ENCODE measurements at regions not wholly inside any gene's neighbourhood (a gene's known extent, or its start where the extent isn't known, plus 50 kb on each side); places are given as distances from the start of the nearest gene placed in this dataset.

GRCh38 chr6:49145280-49145679 lies 317.8 kb downstream of the MMUT start:
- Histone ChIP-seq H3K27me3 (ENCODE audit: control insufficient read depth, insufficient read depth, low read length) (no peaks in the 10 kb centered on the region), H3K9me3 (ENCODE audit: control insufficient read depth, insufficient read depth, low read length) (peaks cover 5% of the 10 kb centered on the region), H3K27ac (ENCODE audit: low read length) (no peak overlapping the region), H3K36me3 (ENCODE audit: control insufficient read depth, insufficient read depth, low read length) (no peaks in the 10 kb centered on the region), H3K4me1 (ENCODE audit: control insufficient read depth, insufficient read depth, low read length) (no peaks in the 10 kb centered on the region), H3K4me3 (ENCODE audit: low read length) (no peak overlapping the region)
- DNase-seq (no peak), ATAC-seq (no peak)
- no peaks in the 10 kb centered on the region for H3K27me3 Mint-ChIP-seq (ENCODE audit: low read depth in 2 of 2)
- no peak for TF ChIP-seq CTCF (IDR thresholded peaks at IDR 0.05)
- H3K4me3 Mint-ChIP-seq, result no peak overlapping the region
- intact Hi-C loops (cut with micrococcal nuclease), result no loop called here
- H3K36me3 Mint-ChIP-seq, result peaks cover 14% of the 10 kb centered on the region
- peaks cover 27 to 37% of the 10 kb centered on the region in 2 donors for H3K9me3 Mint-ChIP-seq
- no peaks in the 10 kb centered on the region for H3K4me1 Mint-ChIP-seq
- no peak overlapping the region for H3K27ac Mint-ChIP-seq

- no peak for ATAC-seq
- H3K27ac Mint-ChIP-seq, result no peak overlapping the region
- no peaks in the 10 kb centered on the region for H3K27me3 ChIP-seq (ENCODE audit: control insufficient read depth, insufficient read depth, low read length)
- peaks cover 14 to 21% of the 10 kb centered on the region in 2 donors for H3K9me3 Mint-ChIP-seq
- TF ChIP-seq CTCF (IDR thresholded peaks at IDR 0.05), result no peak
- 50% methylated on average over 6 of the region's 7 CpGs for WGBS (ENCODE audit: insufficient coverage)
- no peaks in the 10 kb centered on the region for H3K27me3 Mint-ChIP-seq (ENCODE audit: low read depth in 2 of 2)
- H3K4me3 Mint-ChIP-seq, result no peak overlapping the region
- intact Hi-C loops (cut with micrococcal nuclease), result no loop called here
- no peaks in the 10 kb centered on the region for H3K36me3 Mint-ChIP-seq
- H3K4me1 Mint-ChIP-seq, result no peaks in the 10 kb centered on the region
- DNase-seq, result no peak
- no peak overlapping the region for H3K4me3 ChIP-seq (ENCODE audit: low read length)
- no peaks in the 10 kb centered on the region for H3K4me1 ChIP-seq (ENCODE audit: control insufficient read depth, insufficient read depth, low read length)
- peaks cover 2% of the 10 kb centered on the region for H3K9me3 ChIP-seq (ENCODE audit: control insufficient read depth, insufficient read depth, low read length)
- H3K27ac ChIP-seq (ENCODE audit: low read length), result no peak overlapping the region
- no peaks in the 10 kb centered on the region for H3K36me3 ChIP-seq (ENCODE audit: control insufficient read depth, insufficient read depth, low read length)
Measured at GRCh38 chr6:49142421-49143151, 320.5 kb downstream of the MMUT start.

- Histone ChIP-seq H3K27ac (ENCODE audit: low read length) (no peak overlapping the region), H3K9me3 (ENCODE audit: control insufficient read depth, insufficient read depth, low read length) (peaks cover 6% of the 10 kb centered on the region), H3K36me3 (ENCODE audit: control insufficient read depth, insufficient read depth, low read length) (no peaks in the 10 kb centered on the region), H3K27me3 (ENCODE audit: control insufficient read depth, insufficient read depth, low read length) (no peaks in the 10 kb centered on the region), H3K4me1 (ENCODE audit: control insufficient read depth, insufficient read depth, low read length) (no peaks in the 10 kb centered on the region), H3K4me3 (ENCODE audit: low read length) (no peak overlapping the region)
- 92% methylated on average over 3 of the region's 3 CpGs for WGBS (ENCODE audit: insufficient coverage)
- no peak overlapping the region for H3K27ac Mint-ChIP-seq
- no peaks in the 10 kb centered on the region for H3K4me1 Mint-ChIP-seq
- intact Hi-C loops (cut with micrococcal nuclease), result no loop called here
- ATAC-seq, result no peak
- H3K36me3 Mint-ChIP-seq, result peaks cover 7% of the 10 kb centered on the region
- no peak for TF ChIP-seq CTCF (IDR thresholded peaks at IDR 0.05)
- H3K9me3 Mint-ChIP-seq, result peaks cover 16 to 23% of the 10 kb centered on the region in 2 donors
- H3K4me3 Mint-ChIP-seq, result no peak overlapping the region
- no peak for DNase-seq
- no peaks in the 10 kb centered on the region for H3K27me3 Mint-ChIP-seq (ENCODE audit: low read depth in 2 of 2)
Measured at GRCh38 chr6:49121970-49122369, 341.1 kb downstream of the MMUT start.

GRCh38 chr6:49118478-49118877 lies 344.6 kb downstream of the MMUT start:
- Mint-ChIP-seq H3K4me3 (no peak overlapping the region), H3K9me3 (peaks cover 13 to 16% of the 10 kb centered on the region in 2 donors), H3K27me3 (ENCODE audit: low read depth in 2 of 2) (no peaks in the 10 kb centered on the region), H3K27ac (no peak overlapping the region), H3K36me3 (no peaks in the 10 kb centered on the region), H3K4me1 (no peaks in the 10 kb centered on the region)
- ATAC-seq (no peak), DNase-seq (no peak)
- Histone ChIP-seq H3K36me3 (ENCODE audit: control insufficient read depth, insufficient read depth, low read length) (no peaks in the 10 kb centered on the region), H3K27me3 (ENCODE audit: control insufficient read depth, insufficient read depth, low read length) (no peaks in the 10 kb centered on the region), H3K27ac (ENCODE audit: low read length) (no peak overlapping the region), H3K9me3 (ENCODE audit: control insufficient read depth, insufficient read depth, low read length) (peaks cover 6% of the 10 kb centered on the region), H3K4me1 (ENCODE audit: control insufficient read depth, insufficient read depth, low read length) (no peaks in the 10 kb centered on the region), H3K4me3 (ENCODE audit: low read length) (no peak overlapping the region)
- no peak for TF ChIP-seq CTCF (IDR thresholded peaks at IDR 0.05)
- intact Hi-C loops (cut with micrococcal nuclease), result no loop called here

Measured in natural killer cell (primary cell).